ENCODE measurements at regions not wholly inside any gene's neighbourhood (a gene's known extent, or its start where the extent isn't known, plus 50 kb on each side); places are given as distances from the start of the nearest gene placed in this dataset.

DNA sequence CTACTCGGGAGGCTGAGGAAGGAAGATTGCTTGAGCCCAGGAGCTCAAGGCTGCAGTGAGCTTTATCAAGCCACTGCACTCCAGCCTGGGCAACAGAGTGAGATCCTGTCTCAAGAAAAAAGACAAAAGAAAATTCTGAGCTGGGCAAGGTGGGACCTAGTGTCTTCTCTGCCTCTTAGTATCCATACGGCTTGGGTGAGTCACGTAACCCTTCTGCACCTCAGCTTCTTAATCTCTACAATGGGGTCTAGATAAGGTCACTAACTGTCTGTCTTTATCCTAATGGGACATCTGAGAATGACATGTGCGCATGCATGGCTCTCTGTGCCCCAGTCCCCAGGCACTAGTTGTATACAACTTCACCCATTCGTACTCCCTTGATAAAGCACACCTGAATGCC, 53.4 kb upstream of the TLK1 start:
- no peak for ATAC-seq (ENCODE audit: low read depth)
- Histone ChIP-seq H3K9me3 (ENCODE audit: control insufficient read depth, insufficient read depth, low read length) (peaks cover 3% of the 10 kb centered on the region), H3K23ac (ENCODE audit: low read depth, low read length) (no peak overlapping the region), H2BK5ac (ENCODE audit: low read depth, low read length, poor library complexity, severe bottlenecking) (no peak overlapping the region), H4K20me1 (ENCODE audit: insufficient read depth, low read length) (no peaks in the 10 kb centered on the region), H2BK15ac (ENCODE audit: low read depth, low read length) (no peak overlapping the region), H4K91ac (ENCODE audit: insufficient read depth, low read depth, low read length) (no peak overlapping the region), H3K4me2 (ENCODE audit: low read depth, low read length) (no peak overlapping the region), H2AFZ (replicated peaks; ENCODE audit: low read length, poor library complexity) (no peak overlapping the region), H3K18ac (ENCODE audit: low read depth, low read length) (no peak overlapping the region), H3K27me3 (ENCODE audit: control insufficient read depth, insufficient read depth, low read length) (no peaks in the 10 kb centered on the region), H4K5ac (ENCODE audit: low read depth, low read length) (no peak overlapping the region), H2BK20ac (ENCODE audit: low read depth, low read length) (no peak overlapping the region), H3K9ac (ENCODE audit: low read depth, low read length) (no peak overlapping the region), H3K4ac (ENCODE audit: low read depth, low read length) (no peak overlapping the region), H2BK120ac (ENCODE audit: low read depth, low read length) (no peak overlapping the region), H3K36me3 (ENCODE audit: control insufficient read depth, insufficient read depth, low read length) (no peaks in the 10 kb centered on the region), H3K79me1 (ENCODE audit: low read depth in 1 of 2, low read length in 2 of 2) (no peaks in the 10 kb centered on the region), H3K4me1 (ENCODE audit: control insufficient read depth, insufficient read depth, low read length) (peaks cover 4% of the 10 kb centered on the region), H3K9me1 (ENCODE audit: insufficient read depth, low read length) (no peaks in the 10 kb centered on the region), H3K27ac (ENCODE audit: insufficient read depth, low read length) (no peak overlapping the region), H4K8ac (ENCODE audit: low read depth in 2 of 2, low read length in 2 of 2) (no peak overlapping the region), H3K56ac (ENCODE audit: extremely low read depth, insufficient read depth, low read length) (no peak overlapping the region), H2AK5ac (ENCODE audit: low read depth, low read length) (no peak overlapping the region), H3K14ac (replicated peaks; ENCODE audit: low read depth, low read length) (no peak overlapping the region), H3K4me3 (ENCODE audit: insufficient read depth, low read depth, low read length) (no peak overlapping the region), H2AK9ac (replicated peaks; ENCODE audit: low read depth, low read length, poor library complexity) (no peak overlapping the region)
- in situ Hi-C loops (cut with MboI; ENCODE audit: low sequenced_read_pairs) (no loop called here), dilution Hi-C loops (cut with HindIII; ENCODE audit: low sequenced_read_pairs, unreplicated experiment) (no loop called here), intact Hi-C loops (cut with micrococcal nuclease) (no loop called here)
- WGBS, 2 experiments (ENCODE audit: extremely low coverage in 2 of 2, insufficient read length in 1 of 2) = no CpG with 5 or more reads among the region's 5 CpGs
- no peak for DNase-seq
- BruUV-seq (replicated peaks) = no TSS peak
- no peak for TF ChIP-seq POLR2A (IDR thresholded peaks at IDR 0.05; ENCODE audit: low read depth, low read length)
- TF ChIP-seq, protein P1, sequence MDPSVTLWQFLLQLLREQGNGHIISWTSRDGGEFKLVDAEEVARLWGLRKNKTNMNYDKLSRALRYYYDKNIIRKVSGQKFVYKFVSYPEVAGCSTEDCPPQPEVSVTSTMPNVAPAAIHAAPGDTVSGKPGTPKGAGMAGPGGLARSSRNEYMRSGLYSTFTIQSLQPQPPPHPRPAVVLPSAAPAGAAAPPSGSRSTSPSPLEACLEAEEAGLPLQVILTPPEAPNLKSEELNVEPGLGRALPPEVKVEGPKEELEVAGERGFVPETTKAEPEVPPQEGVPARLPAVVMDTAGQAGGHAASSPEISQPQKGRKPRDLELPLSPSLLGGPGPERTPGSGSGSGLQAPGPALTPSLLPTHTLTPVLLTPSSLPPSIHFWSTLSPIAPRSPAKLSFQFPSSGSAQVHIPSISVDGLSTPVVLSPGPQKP (IDR thresholded peaks at IDR 0.05; ENCODE audit: borderline replicate concordance, low read depth, low read length) = no peak
- CTCF ChIA-PET = interaction anchor here (0.7 kb wide), 1 partner anchor 204 kb away, joined by 5 read pairs; no protein-coding TSS in a partner anchor
- POLR2A ChIA-PET (ENCODE audit: unreplicated experiment) = interaction anchor here (0.7 kb wide), 1 partner anchor 15 kb away, joined by 3 read pairs; no protein-coding TSS in a partner anchor

Data from IMR-90 (cell line).